Sigmoid colon (tissue), 4 donors: ENCODE measurements at regions not wholly inside any gene's neighbourhood (a gene's known extent, or its start where the extent isn't known, plus 50 kb on each side); places are given as distances from the start of the nearest gene placed in this dataset.

ENCODE experiments used
- POLR2A ChIP-seq, 2 donors: fragments of 450-650 bp; IDR thresholded peaks; one replicate each; pipeline ENCODE4 v1.6.1; 2016; ENCODE audit warnings: antibody characterized with exemption in 2 of 2, mild to moderate bottlenecking in 2 of 2, moderate library complexity in 2 of 2
- POLR2AphosphoS5 ChIP-seq, 4 donors: sonication (generic); formaldehyde crosslinking; IDR thresholded peaks; one replicate each; pipeline ENCODE4 v1.6.1; 2017; ENCODE audit warnings: antibody characterized with exemption in 4 of 4
- TF ChIP-seq, protein P1 (sequence below), 4 experiments: fragments of 450-650 bp in 3 of 4; fragments of 200-600 bp in 1 of 4; IDR thresholded peaks; one replicate each; pipeline ENCODE4 v1.5.1; 2016 to 2019; ENCODE audit warnings: antibody characterized with exemption in 4 of 4, mild to moderate bottlenecking in 3 of 4, moderate library complexity in 2 of 4

DNA sequence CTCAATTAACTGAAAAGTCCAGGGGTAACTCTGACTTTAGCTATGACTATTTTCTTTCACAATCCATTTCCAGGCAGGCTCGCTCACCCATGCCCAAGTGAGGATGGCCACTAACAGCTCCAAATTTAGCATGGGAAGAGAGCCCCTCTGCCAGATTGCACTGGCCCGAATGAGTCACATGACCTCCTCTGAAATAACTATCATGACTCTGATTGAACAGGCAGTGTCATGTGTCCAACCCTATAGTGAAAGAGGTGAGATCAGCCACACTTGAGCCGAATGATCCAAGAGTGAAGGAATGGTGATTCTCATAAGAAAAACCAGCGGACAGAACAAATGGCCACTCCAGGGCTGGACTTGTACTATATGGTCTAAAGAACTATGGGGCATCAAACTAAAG is 242.3 kb downstream of the NSG2 start:
- TF ChIP-seq POLR2A (IDR thresholded peaks at IDR 0.05) = no peak
- no peak for TF ChIP-seq POLR2AphosphoS5 (IDR thresholded peaks at IDR 0.05)
- TF ChIP-seq, protein P1, sequence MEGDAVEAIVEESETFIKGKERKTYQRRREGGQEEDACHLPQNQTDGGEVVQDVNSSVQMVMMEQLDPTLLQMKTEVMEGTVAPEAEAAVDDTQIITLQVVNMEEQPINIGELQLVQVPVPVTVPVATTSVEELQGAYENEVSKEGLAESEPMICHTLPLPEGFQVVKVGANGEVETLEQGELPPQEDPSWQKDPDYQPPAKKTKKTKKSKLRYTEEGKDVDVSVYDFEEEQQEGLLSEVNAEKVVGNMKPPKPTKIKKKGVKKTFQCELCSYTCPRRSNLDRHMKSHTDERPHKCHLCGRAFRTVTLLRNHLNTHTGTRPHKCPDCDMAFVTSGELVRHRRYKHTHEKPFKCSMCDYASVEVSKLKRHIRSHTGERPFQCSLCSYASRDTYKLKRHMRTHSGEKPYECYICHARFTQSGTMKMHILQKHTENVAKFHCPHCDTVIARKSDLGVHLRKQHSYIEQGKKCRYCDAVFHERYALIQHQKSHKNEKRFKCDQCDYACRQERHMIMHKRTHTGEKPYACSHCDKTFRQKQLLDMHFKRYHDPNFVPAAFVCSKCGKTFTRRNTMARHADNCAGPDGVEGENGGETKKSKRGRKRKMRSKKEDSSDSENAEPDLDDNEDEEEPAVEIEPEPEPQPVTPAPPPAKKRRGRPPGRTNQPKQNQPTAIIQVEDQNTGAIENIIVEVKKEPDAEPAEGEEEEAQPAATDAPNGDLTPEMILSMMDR (IDR thresholded peaks at IDR 0.05) = no peak
